Motor neuron (in vitro differentiated cells): ENCODE measurements at regions not wholly inside any gene's neighbourhood (a gene's known extent, or its start where the extent isn't known, plus 50 kb on each side); places are given as distances from the start of the nearest gene placed in this dataset.

Source experiments
- ATAC-seq, 8 experiments: fragments of 200-7000 bp; cut with Tn5 transposase; replicated peaks in 6 of 8; 2 replicates each; pipeline ENCODE4 v1.8.0; 2021; ENCODE audit warnings: mild to moderate bottlenecking in 8 of 8, moderate library complexity in 8 of 8
- H3K27ac ChIP-seq, 2 donors: fragments of 250-450 bp; sonication (Bioruptor Pico); 2 replicates each; pipeline ENCODE4 v1.9.0; 2021; ENCODE audit warnings: antibody characterized with exemption in 2 of 2, mild to moderate bottlenecking in 2 of 2, moderate library complexity in 1 of 2
- H3K4me1 ChIP-seq, 2 donors: fragments of 250-450 bp; sonication (Bioruptor Pico); replicated peaks in 1 of 2; 2 replicates each; pipeline ENCODE4 v1.6.1; 2021; ENCODE audit warnings: antibody characterized with exemption in 2 of 2, mild to moderate bottlenecking in 2 of 2, moderate library complexity in 1 of 2
- H3K4me3 ChIP-seq, 5 donors: fragments of 250-450 bp; sonication (Bioruptor Pico); 2 replicates each; pipeline ENCODE4 v1.9.0; 2021; ENCODE audit warnings: antibody characterized with exemption in 5 of 5, mild to moderate bottlenecking in 5 of 5, moderate library complexity in 4 of 5
- WGBS, 10 experiments: fragments of 450-650 bp; shearing (Covaris generic); methylation state at CpG; one replicate each; pipeline ENCODE4 v1.0.0; 2022; 5-methylcytosine and 5-hydroxymethylcytosine counted together
- in situ Hi-C, 9 experiments: fragments of 400-800 bp; cut with MboI; loops; one replicate each; pipeline ENCODE4 v1.15.0; 2021; ENCODE audit warnings: low sequenced_read_pairs in 9 of 9, low pct_unique_long_range_greater_than_20kb in 2 of 9; ENCODE audit not compliant: unreplicated experiment in 9 of 9

- H3K27ac ChIP-seq = no peak overlapping the region
- H3K4me1 ChIP-seq = no peaks in the 10 kb centered on the region
- in situ Hi-C loops = no loop called here
- no peak overlapping the region for H3K4me3 ChIP-seq
- ATAC-seq = peak in 2 of 8 experiments; percentile 44 to 72
- 7 to 92% (median 77%) methylated on average over 1 to 4 of the region's 6 CpGs; no CpG with 5 or more reads in 2 of the 10 experiments for WGBS, 10 experiments
Observed at GRCh38 chr9:99357575-99357974, 135.5 kb downstream of the SEC61B start.

GRCh38 chr9:99358668-99359067, 136.6 kb downstream of the SEC61B start:
- Histone ChIP-seq H3K4me1 (no peaks in the 10 kb centered on the region), H3K4me3 (no peak overlapping the region), H3K27ac (no peak overlapping the region)
- in situ Hi-C loops = no loop called here
- 67 to 100% (median 86%) methylated on average over 1 to 6 of the region's 7 CpGs; no CpG with 5 or more reads in 5 of the 10 experiments for WGBS, 10 experiments
- ATAC-seq = no peak

DNA sequence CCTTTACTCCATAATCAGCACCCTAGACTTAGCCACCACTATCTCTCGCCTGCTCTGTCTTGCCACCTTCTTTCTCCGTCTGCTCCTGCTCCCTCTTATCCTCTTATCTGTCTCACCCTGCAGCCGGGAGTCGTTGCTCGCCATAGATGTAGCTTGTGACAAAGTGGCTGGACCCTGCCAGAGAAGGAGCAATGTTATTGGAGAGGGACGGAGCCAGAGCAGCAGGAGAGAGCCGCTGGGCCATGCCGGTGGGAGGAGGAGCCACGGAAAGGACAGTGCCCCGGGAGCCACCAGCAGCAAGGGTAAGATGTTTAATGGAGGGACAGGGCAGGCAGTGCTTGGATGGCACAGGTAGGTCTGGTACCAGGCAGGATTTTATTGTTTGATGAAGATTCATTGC, 137.3 kb downstream of the SEC61B start:
- Histone ChIP-seq H3K4me1 (no peaks in the 10 kb centered on the region), H3K27ac (no peak overlapping the region), H3K4me3 (no peak overlapping the region)
- WGBS, 10 experiments = 26 to 100% (median 92%) methylated on average over 1 to 8 of the region's 10 CpGs; no CpG with 5 or more reads in 3 of the 10 experiments
- in situ Hi-C loops = no loop called here
- no peak for ATAC-seq

DNA sequence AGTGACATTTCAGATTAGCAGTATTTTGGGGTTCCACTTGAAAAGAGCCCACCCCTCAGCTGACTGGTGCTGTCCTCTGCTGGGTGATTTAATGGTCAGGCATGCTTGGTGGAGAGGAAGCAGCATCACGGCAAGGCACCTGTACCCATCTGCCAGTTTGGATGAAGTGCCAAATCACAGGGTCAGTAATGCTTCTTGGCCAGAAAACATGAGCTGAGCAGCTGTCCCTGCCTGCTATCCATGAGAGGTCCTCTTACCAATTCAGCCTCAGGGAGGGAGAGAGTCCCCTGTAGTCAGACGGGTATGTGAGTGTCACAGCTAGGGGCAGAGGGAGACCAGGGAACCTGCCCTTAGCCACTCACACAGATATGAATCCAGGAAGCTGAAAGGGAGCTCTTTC, 137.9 kb downstream of the SEC61B start:
- peak in 1 of 8 experiments; percentile 12 for ATAC-seq
- H3K4me1 ChIP-seq = no peaks in the 10 kb centered on the region
- no peak overlapping the region for H3K27ac ChIP-seq
- in situ Hi-C loops = no loop called here
- no peak overlapping the region for H3K4me3 ChIP-seq
- 60% methylated on average over 2 of the region's 2 CpGs; no CpG with 5 or more reads in 9 of the 10 experiments for WGBS, 10 experiments

- in situ Hi-C loops = no loop called here
- WGBS, 10 experiments = 0 to 39% (median 10%) methylated on average over 2 to 6 of the region's 8 CpGs; no CpG with 5 or more reads in 4 of the 10 experiments
- no peak overlapping the region for H3K4me3 ChIP-seq
- peak in 7 of 8 experiments; percentile 28 to 71 (median 39) for ATAC-seq
- no peak overlapping the region for H3K27ac ChIP-seq
- H3K4me1 ChIP-seq = no peaks in the 10 kb centered on the region
Observed at GRCh38 chr9:99361817-99362216, 139.7 kb downstream of the SEC61B start.

- H3K27ac ChIP-seq = no peak overlapping the region
- in situ Hi-C loops = no loop called here
Observed at GRCh38 chr9:99362321-99362720, 140.2 kb downstream of the SEC61B start.

GRCh38 chr9:99363509-99363908, 141.4 kb downstream of the SEC61B start:
- ATAC-seq = no peak
- WGBS, 10 experiments = 48 to 100% (median 67%) methylated on average over 1 to 3 of the region's 3 CpGs; no CpG with 5 or more reads in 3 of the 10 experiments

More at GRCh38 chr9:99362321-99362720, 140.2 kb downstream of the SEC61B start:
- no peaks in the 10 kb centered on the region for H3K4me1 ChIP-seq
- no peak for ATAC-seq
- no peak overlapping the region for H3K4me3 ChIP-seq

DNA sequence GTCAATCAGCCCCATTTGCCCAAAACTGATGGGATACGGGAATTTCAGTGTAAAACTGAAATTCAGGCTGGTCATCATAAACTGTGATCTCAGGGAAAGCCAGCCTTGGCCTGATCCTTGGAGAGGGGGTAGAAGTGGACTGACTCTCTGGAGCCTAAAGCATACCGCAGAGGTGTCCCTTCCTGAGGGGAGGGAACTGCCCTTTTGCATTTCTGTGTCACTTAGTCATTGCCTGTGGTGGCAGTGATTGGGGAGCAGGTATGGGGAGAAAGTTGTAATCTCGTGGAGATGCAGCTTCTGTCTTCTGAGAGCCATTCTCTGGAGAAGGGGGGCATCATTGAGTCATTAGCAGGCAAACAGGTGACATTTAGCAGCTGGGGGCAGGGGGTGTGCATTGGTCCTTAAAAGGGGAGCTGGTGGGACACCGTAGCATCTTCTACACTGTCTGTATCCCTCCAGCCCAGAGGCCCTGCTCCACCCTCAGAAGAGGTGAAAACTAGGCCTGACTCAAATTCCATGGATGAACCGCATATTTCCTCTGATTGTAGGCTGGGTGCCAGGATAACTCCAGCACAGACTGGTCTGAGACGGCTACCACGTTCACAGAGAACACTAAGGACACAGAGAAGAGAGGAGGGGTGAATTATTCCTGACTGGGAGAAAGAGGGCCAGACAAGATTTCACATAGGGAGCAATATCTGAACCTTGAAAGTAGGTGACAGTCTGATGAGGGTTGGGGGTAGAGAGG, 143.3 kb downstream of the SEC61B start:
- Histone ChIP-seq H3K4me3 (no peak overlapping the region), H3K27ac (no peak overlapping the region), H3K4me1 (no peaks in the 10 kb centered on the region)
- WGBS, 10 experiments = 35 to 93% (median 57%) methylated on average over 1 to 5 of the region's 7 CpGs; no CpG with 5 or more reads in 1 of the 10 experiments
- peak in 2 of 8 experiments; percentile 16 to 36 for ATAC-seq
- in situ Hi-C loops = no loop called here

More at GRCh38 chr9:99363509-99363908, 141.4 kb downstream of the SEC61B start:
- Histone ChIP-seq H3K27ac (no peak overlapping the region), H3K4me3 (no peak overlapping the region), H3K4me1 (no peaks in the 10 kb centered on the region)
- in situ Hi-C loops = no loop called here

GRCh38 chr9:99366183-99366582, 144.1 kb downstream of the SEC61B start:
- WGBS, 10 experiments = 50 to 100% (median 83%) methylated on average over 1 to 6 of the region's 9 CpGs; no CpG with 5 or more reads in 3 of the 10 experiments
- in situ Hi-C loops = no loop called here
- Histone ChIP-seq H3K27ac (no peak overlapping the region), H3K4me1 (no peaks in the 10 kb centered on the region), H3K4me3 (no peak overlapping the region)
- no peak for ATAC-seq

- no peak overlapping the region for H3K27ac ChIP-seq
- WGBS, 10 experiments = 62 to 100% (median 81%) methylated on average over 1 to 4 of the region's 4 CpGs; no CpG with 5 or more reads in 2 of the 10 experiments
- no peak overlapping the region for H3K4me3 ChIP-seq
- no peak for ATAC-seq
- H3K4me1 ChIP-seq = no peaks in the 10 kb centered on the region
- in situ Hi-C loops = no loop called here
Observed at GRCh38 chr9:99366621-99367020, 144.5 kb downstream of the SEC61B start.

DNA sequence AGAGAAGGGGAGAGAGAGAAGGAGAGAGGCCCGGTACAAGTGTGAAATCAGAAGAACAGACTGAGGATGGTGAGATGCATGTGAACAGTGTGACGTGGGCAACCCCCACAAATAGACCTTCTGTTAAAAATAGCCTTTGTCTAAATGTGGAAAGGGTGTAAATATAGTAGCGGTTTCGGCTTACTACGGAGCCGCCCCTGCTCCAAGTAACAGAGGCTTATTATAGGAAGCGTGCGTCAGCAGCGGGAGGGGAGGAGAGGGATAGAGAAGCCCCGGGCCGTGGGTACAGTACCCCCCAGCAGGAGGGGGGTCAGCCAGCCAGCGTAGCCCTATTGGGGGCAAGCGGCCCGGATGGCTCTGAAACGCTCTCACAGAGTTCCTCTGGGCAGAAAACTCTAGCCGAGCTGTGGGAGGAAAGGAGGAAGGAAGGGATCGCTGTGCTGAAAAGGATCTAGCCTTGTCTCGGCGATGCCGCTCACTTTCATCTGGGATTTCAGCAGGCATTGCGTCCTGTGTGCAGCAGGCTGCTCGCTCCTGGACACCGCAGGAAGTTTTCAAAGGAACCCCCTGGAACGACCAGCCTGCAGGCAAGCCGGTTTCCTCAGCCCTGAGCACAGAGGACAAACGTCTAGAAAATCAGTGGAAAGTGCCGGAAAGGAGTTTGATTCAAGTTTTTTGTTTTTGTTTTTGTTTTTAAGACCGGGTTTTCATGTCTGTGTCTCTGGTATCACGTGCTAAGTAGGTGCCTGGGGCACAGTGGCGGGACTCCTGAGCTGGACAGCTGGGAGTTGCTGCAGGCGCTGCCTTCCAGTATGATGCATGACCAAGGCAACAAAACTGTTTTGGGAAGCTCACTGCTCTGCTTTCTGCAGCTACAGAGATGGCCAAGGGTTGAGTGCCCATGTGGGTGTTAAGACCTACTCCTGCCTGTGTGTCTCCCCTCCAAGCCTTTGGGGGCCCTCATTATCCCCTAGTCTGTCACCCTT, 146.6 kb downstream of the SEC61B start:
- no peak overlapping the region for H3K27ac ChIP-seq

DNA sequence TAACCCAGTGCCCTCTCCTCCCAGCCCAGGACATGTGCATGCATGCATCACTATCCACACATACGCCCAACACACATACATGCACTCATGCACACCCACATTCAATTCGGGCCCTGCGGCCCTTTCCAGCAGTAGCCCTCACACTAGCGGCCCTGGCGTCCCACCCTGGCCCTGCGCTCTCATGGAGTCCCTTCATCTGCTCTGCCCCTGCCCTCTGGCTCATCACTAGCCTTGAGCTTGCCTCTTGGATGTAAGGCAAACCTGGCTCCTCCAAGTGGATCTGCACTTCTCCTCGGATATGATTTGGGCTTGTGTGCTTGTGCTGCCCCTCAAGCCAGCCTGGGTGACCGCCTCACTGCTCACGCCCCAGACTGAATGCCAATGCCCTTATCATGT, 147.2 kb downstream of the SEC61B start:
- H3K27ac ChIP-seq = no peak overlapping the region
- 12 to 100% (median 80%) methylated on average over 2 to 6 of the region's 9 CpGs; no CpG with 5 or more reads in 5 of the 10 experiments for WGBS, 10 experiments
- H3K4me3 ChIP-seq = no peak overlapping the region
- in situ Hi-C loops = no loop called here
- ATAC-seq = peak in 3 of 8 experiments; percentile 9 to 36 (median 9)
- peaks cover 0 to 5% of the 10 kb centered on the region in 2 donors for H3K4me1 ChIP-seq

More for the DNA sequence above, 146.6 kb downstream of the SEC61B start:
- peaks cover 0 to under 1% of the 10 kb centered on the region in 2 donors for H3K4me1 ChIP-seq
- 0 to 74% (median 18%) methylated on average over 2 to 22 of the region's 31 CpGs; no CpG with 5 or more reads in 1 of the 10 experiments for WGBS, 10 experiments
- peak; percentile 19 to 90 (median 80) for ATAC-seq
- in situ Hi-C loops = no loop called here
- peak overlapping the region in 3 of 5 donors; percentile 2 to 27 (median 8) for H3K4me3 ChIP-seq

DNA sequence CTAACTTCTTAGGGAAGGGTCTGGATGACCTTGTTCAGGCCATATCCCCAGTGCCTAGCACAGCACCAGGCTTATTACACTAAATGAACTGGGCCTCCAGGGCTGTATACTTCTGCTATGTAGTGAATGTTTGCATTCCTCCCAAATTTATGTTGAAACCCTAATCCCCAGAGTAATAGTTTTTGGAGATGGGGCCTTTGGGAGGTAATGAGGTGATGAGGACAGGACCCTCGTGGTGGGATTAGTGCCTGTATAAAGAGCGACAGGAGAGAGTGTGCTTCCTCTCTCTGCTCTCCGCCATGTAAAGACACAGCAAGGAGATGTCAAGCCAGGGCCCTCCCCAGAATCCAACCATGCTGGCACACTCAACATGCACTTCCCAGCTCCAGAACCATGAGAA, 148.3 kb downstream of the SEC61B start:
- ATAC-seq = no peak
- 83 to 100% (median 100%) methylated on average over 1 to 3 of the region's 3 CpGs; no CpG with 5 or more reads in 5 of the 10 experiments for WGBS, 10 experiments
- H3K4me1 ChIP-seq = peaks cover 0 to 5% of the 10 kb centered on the region in 2 donors
- H3K27ac ChIP-seq = no peak overlapping the region
- in situ Hi-C loops = no loop called here
- H3K4me3 ChIP-seq = no peak overlapping the region
